Activated T-helper 1 cell treated with Interleukin-2 at 50 U/mL for 16 hours (primary cell): ENCODE measurements at regions not wholly inside any gene's neighbourhood (a gene's known extent, or its start where the extent isn't known, plus 50 kb on each side); places are given as distances from the start of the nearest gene placed in this dataset.

Experiments used
- DNase-seq: peaks from one replicate; pipeline ENCODE4 v3.0.0-alpha.2; 2020; ENCODE audit warnings: low read depth

DNA sequence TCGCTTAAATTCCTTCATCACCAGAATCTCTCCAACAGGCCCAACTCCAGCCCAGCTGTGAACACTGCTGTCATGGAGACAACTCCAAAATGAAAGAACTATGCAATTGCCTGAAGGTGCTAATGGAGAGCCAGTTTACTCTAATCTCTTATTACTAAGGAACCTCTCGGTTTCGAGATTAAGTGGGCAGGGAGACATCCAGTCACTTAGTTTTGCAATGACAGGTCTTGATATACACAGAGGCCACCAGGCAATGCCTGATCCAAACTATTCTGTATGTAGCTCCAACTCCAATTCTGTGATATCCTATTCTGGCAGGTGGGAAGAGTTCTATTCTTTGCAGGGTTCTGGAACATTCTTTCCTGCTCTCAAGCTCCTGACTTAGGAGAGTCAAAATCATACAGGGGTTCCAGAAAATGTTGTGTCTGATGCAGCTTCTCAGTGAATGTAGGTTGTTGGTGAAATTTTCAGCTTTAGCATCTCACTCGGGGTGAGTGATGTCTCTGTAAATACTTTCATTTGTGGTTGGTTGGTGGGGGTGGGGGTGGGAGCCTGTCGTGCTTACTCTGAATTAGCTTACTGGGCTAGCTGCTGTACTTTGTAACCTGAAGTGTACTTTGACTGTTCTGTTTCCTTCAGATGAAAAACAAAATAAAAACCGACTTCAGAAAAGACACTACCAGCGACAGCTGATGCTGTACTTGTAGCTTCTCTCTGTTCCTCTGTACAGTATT is 170.9 kb downstream of the PALM2AKAP2 start:
- no peak for DNase-seq

DNA sequence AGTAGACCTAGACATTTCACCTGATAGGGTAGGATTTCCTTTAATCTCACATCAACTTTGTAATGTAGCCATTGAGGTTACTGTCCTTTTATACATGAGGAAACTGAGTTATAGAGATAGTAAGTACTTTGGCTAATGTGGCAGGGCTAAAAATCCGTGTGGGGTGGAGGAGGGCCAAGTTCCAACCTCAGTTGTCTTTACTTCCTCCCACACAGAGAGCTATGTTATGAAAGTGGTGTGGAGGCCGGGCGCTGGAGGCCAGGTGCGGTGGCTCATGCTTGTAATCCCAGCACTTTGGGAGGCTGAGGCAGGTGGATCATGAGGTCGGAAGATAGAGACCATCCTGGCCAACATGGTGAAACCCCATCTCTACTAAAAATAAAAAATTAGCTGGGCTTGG is 173.3 kb downstream of the PALM2AKAP2 start:
- no peak for DNase-seq

DNA sequence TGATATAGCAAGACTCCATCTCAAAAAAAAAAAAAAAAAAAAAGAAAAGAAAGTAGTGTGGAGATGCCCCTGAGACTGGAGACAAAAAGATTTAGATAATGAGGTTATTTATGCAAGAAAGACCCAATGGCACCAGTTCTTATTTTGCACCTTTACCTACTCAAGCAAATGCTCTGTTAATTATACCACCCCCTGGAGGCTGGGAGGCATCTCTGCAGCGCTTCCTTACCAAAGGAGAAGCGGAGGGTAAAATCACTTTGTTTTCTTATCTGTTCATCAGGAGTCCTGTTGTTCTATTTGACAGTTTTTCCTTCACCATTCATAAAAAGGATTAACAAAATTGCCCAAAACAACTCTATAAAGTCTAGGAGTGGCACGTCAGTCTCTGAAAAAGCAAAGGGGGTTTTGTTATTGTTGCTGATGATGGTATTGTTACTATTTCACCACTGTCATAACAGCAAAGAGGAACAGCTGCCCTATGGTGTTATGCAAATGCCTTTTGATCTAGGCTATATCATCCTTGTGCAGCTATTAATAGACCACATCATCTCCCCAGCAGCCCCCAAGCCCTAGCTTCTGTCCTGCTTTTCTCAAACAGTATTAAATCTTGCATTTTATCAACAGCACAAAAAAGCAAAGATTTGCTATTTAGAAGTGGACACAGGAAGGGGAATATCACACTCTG is 174.0 kb downstream of the PALM2AKAP2 start:
- no peak for DNase-seq

DNA sequence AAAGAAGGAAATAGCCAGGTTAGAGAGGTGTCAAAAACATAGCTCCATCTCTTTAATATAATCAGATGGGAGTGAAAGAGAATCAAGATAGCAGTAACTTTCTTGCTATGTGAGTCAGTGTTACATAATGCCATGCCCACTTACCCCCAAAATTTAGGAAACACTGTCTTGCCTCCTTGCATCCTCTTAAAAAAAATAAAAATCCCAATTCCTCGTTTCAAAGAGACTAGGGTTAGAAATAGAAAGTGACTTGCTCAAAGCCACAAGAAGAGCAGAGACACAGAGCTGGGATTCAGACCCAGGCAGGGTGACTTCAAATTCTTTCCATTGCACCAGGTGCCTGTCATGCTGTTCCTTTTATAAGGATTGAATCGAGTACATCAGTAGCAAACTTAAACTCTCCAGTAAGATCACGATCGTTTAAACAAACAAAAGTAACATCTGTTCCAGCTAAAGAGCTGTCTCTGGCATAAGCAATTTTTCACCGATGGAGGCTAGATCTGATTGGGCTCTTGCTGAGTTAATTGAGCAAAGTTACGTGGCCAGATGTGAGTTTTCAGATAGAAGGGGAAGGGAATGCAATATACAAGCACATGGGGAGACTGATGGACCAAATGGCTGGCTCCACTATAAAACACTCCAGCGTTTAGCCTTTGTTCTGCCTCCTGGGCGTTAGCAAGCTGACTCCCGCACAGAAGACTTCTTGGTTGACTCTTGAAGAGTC is 176.9 kb downstream of the PALM2AKAP2 start:
- DNase-seq: no peak

DNA sequence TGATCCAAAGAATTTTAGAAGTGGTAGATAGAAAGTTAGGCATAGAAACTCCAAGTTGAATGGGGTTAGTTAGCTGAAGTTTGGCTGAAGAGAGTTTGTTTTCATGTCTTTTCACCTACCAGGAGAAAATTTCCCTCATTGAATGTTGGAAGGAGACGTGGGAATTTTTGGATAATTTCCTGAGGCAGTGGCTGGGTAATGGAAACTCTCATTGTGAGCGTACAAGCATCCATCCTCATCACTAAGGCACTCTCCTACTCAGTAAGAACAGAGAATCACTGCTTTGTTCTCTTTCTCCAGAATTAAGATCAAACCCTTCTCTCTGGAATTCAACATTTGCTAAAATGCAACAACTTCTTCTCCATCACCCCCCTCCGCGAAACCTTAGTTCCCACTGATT is 179.7 kb downstream of the PALM2AKAP2 start:
- no peak for DNase-seq

DNA sequence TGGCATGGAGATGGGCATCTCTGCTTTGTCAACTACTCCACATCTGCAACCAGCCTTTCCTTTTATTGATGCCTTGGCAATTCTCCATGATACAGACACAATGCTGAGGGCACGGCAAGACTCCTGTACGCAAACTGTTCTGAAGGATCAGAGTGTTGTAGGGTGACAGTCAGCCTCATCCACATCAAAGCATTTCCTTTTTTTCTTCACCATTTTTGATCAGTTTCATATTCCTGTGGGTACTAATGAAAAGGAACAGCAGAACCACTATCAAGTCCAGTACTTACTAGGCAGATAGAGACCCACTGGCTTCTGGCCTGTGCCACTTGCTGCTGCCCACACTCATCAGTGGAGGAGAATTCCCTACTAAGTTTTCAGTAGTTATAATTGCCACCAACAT is 181.6 kb downstream of the PALM2AKAP2 start:
- no peak for DNase-seq

DNA sequence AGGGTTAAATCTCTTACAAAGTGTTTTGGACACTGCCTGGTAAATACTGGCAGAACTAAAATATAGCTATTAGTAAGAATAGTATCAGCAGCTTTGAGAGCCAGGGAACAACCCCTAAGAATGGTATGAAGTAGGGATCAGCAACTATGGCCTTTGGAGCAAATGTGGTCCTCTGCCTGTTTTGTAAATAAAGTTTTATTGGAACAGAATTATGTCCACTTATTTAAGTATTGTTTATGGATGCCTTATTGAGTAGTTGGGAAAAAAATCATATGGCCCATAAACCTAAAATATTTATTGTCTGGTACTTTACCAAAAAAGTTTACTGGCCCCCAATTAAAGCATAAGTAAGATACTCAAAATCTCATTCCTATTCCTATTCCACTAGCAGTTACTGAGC is 182.2 kb downstream of the PALM2AKAP2 start:
- no peak for DNase-seq

DNA sequence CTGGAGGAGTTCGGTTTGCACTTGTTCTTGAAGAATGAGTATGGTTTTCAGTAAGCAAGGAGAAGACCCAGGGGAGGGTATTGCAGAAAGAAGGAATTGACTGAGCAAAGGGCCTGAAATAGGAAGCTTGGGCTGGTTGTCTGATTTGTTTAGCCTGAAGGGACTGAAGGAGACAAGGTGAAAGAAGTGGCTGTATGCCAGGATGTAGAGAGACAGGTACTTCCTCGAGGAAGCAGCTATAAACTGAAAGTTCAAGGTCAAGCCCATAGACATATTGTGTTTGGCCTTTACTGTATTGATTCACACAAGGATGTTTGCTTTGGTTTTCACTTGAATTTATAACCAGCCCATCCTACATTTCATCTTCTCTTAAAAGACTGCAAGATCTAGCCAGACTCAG is 183.1 kb downstream of the PALM2AKAP2 start:
- DNase-seq: no peak

DNA sequence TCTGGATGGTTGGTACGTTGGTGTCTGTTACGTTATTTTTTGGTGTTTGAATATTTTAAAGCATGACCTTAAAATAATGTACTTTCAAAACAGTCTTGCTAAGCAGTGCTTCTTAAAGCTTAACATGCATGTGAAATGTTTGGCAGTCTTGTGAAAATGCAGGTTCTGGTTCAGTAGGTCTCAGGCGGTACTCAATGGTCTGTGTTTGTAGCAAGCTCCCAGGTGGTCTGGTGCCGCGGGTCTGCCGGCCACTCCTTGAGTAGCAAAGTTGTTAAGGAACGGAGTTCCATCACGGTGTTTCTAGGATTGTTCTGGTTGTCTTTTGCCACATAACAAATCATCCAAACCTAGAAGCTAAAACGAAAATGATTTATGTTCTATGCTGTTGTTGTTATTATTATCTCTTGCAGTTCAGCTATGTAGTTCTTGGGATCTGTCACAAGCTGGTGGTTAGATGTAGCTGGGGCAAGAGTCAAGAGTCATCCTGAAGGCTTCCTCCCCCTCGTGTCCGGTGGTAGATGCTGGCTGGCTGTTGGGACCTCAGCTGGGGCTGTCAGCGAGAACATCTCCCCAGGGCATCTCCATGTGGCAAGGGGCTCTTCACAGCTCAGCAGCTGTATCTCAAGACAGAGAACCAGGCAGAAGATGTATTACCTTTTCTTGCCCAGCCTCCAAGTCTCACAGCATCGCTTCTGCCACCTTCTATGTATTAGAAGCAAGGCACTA is 186.8 kb downstream of the PALM2AKAP2 start:
- DNase-seq: no peak

DNA sequence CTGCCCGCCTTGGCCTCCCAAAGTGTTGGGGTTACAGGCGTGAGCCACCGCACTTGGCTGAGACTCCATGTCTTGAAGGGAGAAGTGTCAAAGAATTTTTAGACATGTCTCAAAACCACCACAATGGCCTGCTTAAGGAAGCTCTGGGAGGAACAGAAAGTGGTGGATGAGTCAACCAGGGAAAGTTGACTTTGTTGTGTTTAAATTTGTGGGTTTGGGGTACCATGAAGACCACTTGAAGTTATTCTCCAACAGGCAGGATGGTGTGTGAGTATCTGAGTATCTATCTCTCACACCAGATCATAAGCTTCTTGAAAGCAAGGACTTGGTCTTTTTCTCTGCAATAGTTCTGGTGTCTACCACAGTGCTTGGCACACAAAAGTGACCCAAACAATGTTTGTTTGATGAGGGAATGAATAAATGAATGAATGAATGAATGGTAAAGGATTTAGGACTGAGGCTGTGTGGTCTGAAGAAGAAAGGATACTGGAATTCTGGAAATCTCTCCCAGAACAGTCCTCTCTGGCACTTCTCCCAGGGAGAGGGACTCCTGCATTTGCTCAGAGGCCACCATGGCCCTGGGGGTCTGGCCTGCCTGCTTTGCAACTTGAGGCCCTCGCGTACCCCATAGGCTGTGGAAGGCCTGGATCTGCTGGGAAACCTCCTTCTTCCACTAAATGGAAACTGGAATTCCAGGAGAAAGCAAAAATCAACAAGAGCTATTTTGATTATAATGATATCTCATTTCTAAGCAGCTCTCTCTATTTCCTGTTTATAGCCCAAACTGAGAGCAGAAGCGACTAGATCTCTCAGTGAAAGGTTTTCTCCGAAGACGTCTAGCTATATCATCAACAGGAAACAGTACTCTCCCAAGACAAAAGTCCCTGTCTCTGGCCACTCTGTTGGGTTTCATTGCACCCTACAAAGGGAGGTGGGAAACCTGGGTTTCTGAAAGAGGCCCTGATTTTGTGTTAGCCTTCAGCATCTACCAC is 187.9 kb downstream of the PALM2AKAP2 start:
- no peak for DNase-seq

DNA sequence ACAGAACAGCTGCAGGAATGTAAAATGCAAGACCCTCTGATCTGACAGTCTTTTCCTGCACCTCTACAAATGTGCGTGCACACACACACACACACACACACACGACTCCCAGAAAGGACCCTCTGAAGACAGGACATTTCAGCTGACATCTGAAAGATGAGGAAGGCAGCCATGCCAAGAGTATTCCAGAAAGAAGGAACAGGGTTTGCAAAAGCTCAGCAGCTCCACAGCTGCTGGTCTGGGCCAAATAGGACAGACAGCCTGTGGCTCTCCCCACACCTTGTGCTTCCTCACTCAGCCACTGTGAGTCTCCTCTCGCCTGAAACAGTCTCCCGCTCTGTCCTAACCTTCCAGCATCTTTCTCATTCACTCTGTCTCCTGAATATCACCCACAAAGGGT is 189.0 kb downstream of the PALM2AKAP2 start:
- no peak for DNase-seq

DNA sequence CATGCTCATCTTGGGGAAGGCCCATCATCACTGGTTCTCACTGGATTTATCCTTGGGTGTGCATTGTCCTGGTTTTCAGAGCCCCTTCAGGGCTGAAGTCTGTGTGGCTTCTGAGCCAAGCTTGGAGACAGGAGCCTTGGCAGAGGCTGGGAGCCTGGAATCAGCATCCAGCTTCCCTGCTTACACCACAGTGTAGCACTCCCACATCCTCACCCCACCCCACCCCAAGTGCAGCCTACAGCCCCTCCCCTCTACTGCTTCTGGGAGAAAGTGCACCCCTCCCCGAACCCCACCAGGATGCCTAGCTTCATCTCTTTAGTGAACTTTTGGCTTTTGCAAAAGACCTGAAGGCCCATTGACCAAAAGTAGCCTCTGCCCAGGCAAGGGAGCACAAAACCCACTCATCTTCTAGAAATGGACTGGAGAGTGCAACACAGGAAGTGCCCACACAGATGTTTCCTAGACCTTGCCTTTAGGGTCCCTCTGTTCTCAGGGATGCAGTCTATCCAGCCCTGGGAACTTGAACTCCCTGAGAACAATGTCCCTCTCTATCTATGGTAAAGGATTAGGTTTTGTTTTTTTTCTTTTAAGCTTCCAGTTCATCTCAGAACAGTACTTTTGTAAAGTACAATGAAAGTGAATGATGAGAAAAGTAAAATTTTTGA is 189.7 kb downstream of the PALM2AKAP2 start:
- DNase-seq: no peak

DNA sequence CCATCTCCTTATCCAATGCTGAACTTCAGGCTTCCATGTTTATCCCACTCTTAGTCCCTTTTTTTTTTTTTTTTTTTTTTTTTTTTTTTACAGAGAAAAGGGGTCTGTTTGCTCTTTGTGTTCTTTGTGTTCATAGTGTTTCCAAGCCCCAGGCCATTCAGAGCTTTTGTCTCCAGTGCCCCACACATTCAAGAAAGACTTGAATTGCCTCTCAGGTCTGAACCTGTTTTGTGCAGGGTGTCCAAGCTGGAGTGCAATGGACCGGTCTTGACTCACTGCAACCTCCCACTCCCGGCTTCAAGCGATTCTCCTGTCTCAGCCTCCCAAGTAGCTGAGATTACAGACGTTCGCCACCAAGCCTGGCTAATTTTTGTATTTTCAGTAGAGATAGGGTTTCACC is 191.2 kb downstream of the PALM2AKAP2 start:
- no peak for DNase-seq

DNA sequence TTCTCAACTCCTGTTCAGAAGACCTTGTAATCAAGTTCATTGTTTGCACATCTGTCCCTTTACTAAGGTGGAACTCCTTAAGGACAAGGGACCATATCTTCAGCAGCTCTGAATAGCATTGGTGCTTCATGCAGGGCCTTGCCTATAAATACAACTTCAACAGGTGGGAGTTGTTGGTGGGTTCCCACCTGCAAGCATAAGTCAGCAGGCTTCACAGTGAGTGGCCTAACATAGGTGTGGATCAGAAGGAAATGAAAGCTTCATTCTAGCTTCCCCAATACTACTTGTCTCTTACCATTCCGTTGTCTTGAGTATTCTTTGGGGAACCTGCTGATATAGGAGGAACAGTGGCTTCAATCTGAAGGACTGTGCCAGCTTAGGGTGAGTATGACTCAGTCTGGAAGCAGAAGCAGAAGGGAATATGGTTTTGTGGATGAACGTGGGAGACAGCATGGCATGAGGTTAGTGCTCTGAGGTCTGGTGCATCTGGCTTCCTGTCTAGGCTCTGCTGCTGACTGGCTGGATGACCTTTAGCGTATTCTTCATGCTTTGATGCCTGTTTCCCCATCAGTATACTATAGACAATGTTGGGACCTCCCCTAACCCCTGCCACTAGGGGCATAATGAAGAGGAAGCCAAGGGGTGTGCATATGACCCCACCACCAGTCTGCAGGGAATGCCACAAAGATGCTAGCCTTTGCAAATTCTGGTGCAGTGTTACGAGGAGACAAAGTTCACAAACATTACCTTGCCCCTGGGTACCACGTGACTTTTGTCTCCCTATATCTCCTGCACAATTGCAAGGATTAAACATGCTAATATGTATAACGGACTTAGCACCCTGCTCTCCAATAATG is 192.3 kb downstream of the PALM2AKAP2 start:
- DNase-seq: no peak

DNA sequence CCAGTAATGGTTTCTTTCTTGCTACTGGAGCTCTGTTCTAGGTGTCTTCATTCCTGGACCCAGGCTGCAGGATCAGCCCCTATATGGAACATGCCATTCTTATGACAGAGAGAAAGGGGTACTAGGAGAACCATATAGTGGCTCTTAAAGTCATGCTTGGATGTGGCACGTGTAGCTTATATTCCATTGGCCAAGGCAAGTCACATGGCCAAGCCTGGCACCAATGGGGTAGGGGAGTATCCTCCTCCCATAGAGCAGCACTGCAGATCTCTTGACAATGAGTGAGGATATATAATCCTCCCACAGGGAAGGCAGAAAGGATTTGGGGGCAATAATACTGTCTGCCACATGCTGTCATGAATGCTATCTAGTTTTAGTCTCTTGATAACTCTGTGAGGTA is 193.3 kb downstream of the PALM2AKAP2 start:
- no peak for DNase-seq

DNA sequence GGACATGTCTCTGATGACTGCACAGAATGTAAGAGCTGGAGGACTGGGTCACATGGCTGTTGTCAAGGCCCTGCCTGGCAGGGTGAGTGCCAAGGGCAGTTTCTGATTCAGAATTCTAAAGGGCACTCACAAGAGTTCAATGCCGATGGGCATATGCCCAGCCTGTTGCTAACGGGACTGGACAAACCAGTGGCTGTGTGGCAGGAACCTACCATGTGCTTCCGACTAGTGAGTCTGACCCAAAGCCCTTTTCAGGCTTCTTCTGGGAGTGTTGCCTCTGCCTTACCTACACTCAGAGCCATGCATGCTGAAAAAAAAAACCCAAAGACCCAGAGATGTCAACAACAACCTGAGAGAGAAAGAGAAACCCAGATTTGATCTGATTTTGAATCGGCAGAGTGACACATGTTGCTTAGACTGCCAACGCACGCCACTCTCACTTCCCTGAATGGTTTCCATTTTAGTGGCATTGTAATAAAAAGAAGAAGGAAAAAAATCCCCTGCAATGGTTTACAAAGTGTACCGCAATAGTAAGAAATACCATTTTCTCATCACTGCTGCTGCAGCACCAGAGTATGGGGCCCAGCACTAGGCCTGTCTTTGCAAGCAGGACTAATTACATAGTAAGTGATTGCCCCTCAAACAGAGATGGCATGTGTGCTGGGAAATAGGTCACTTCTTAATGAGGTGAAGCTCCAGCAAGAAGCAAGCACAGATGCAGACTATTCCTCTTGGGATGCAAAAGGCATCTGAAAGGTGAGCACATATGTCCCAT is 194.3 kb downstream of the PALM2AKAP2 start:
- DNase-seq: no peak

DNA sequence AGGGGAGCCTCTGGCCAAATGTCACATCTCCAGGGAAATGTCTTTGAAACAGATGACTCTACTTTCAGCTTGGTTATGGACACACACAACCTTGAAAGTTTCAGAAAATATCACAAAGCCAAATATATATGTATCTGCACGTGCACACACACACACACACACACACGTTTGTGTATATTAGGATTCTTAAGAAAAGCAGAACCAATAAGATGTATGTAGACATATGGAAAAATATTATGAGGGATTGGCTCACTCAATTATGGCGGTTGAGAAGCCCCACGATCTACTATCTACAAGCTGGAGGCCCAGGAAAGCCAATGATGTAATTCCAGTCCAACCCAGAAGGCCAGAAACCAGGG is 194.9 kb downstream of the PALM2AKAP2 start:
- DNase-seq: no peak

DNA sequence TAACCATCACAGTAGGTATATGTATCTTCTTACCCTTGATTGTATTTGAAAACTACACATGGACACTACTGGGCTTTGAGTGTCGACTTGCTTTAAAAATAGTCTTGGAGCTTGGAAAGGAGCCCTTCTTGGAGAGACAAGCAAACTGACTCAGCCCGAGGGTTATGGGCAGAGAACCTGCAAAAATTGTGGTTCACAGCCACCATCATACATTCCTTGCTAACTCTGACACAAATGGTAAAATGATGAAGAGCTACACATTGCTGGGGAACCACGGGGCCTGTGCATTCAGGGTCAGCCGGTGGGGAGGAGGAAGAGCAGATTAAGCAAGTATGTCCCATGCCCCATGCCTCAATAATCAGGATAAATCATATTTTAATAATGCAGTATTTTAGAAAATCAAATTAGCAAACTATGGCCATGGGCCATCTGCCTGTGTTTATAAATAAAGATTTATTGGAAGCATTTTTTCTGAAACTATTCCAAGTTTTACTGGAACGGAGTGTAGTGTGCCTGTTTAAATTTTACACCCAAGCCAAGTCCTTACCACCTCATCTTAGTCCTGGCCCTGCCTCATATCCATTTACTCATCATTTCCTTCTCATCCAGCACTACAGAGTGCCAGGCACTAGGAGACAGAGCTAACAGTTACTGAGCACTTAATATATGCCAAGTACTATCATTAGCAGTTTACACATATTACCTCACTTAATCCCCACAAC is 195.7 kb downstream of the PALM2AKAP2 start:
- DNase-seq: no peak
